Ishikawa (cell line): ENCODE measurements at regions not wholly inside any gene's neighbourhood (a gene's known extent, or its start where the extent isn't known, plus 50 kb on each side); places are given as distances from the start of the nearest gene placed in this dataset.

Experiments
- CEBPB ChIP-seq: IDR thresholded peaks from 2 replicates; pipeline ENCODE4 v1.6.1; 2012
- CREB1 ChIP-seq: IDR thresholded peaks from 2 replicates; pipeline ENCODE4 v1.6.1; 2012; ENCODE audit warnings: low read depth
- EGR1 ChIP-seq: IDR thresholded peaks from 2 replicates; pipeline ENCODE4 v1.6.1; 2012
- EP300 ChIP-seq: IDR thresholded peaks from 2 replicates; pipeline ENCODE4 v1.6.1; 2012; ENCODE audit warnings: borderline replicate concordance
- FOXM1 ChIP-seq: IDR thresholded peaks from 2 replicates; pipeline ENCODE4 v1.6.1; 2012; ENCODE audit warnings: low read depth, borderline replicate concordance
- NFIC ChIP-seq: IDR thresholded peaks from 2 replicates; pipeline ENCODE4 v1.6.1; 2012
- RAD21 ChIP-seq: IDR thresholded peaks from 2 replicates; pipeline ENCODE4 v1.6.1; 2012; ENCODE audit warnings: low read depth
- TAF1 ChIP-seq: IDR thresholded peaks from 2 replicates; pipeline ENCODE4 v1.6.1; 2012; ENCODE audit warnings: low read depth, mild to moderate bottlenecking
- TCF12 ChIP-seq: IDR thresholded peaks from 2 replicates; pipeline ENCODE4 v1.6.1; 2012; ENCODE audit warnings: low read depth
- TEAD4 ChIP-seq: IDR thresholded peaks from 2 replicates; pipeline ENCODE4 v1.6.1; 2012
- YY1 ChIP-seq: IDR thresholded peaks from 2 replicates; pipeline ENCODE4 v1.6.1; 2012; ENCODE audit warnings: low read depth
- ZBTB7A ChIP-seq: IDR thresholded peaks from 2 replicates; pipeline ENCODE4 v1.6.1; 2012; ENCODE audit warnings: low read depth
- TF ChIP-seq, protein P1 (sequence below): IDR thresholded peaks from 2 replicates; pipeline ENCODE4 v1.6.1; 2012
- TF ChIP-seq, protein P2 (sequence below): IDR thresholded peaks from 2 replicates; pipeline ENCODE4 v1.6.1; 2012
- TF ChIP-seq, protein P3 (sequence below): IDR thresholded peaks from 2 replicates; pipeline ENCODE4 v1.6.1; 2012; ENCODE audit warnings: low read depth, mild to moderate bottlenecking

DNA sequence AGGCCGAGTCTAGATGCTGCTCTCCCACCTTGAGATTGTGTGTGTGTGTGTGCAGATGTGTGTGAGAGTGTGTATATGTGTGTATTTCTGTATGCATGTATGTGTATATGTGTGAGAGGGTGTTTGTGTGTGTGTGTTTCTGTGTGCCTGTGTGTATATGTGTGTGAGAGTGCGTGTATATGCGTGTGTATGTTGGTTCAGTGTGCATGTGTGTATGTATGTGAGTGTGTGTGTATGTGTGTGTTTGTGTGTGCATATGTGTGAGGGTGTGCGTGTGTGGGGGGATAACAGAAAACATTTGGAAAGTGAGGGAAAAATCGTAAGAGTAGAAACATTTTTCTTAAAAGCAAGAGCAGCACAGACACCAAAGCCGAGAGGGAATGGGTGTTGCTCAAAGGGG, 309.1 kb downstream of the NDUFA10 start:
- TF ChIP-seq TEAD4 (no peak), NFIC (no peak), EGR1 (no peak), CEBPB (no peak), FOXM1 (no peak), EP300 (no peak), TAF1 (no peak), ZBTB7A (no peak), RAD21 (no peak), CREB1 (no peak), YY1 (no peak), TCF12 (no peak)
- TF ChIP-seq, protein P1, sequence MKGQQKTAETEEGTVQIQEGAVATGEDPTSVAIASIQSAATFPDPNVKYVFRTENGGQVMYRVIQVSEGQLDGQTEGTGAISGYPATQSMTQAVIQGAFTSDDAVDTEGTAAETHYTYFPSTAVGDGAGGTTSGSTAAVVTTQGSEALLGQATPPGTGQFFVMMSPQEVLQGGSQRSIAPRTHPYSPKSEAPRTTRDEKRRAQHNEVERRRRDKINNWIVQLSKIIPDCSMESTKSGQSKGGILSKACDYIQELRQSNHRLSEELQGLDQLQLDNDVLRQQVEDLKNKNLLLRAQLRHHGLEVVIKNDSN: no peak
- TF ChIP-seq, protein P2, sequence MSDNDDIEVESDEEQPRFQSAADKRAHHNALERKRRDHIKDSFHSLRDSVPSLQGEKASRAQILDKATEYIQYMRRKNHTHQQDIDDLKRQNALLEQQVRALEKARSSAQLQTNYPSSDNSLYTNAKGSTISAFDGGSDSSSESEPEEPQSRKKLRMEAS: no peak
- TF ChIP-seq, protein P3, sequence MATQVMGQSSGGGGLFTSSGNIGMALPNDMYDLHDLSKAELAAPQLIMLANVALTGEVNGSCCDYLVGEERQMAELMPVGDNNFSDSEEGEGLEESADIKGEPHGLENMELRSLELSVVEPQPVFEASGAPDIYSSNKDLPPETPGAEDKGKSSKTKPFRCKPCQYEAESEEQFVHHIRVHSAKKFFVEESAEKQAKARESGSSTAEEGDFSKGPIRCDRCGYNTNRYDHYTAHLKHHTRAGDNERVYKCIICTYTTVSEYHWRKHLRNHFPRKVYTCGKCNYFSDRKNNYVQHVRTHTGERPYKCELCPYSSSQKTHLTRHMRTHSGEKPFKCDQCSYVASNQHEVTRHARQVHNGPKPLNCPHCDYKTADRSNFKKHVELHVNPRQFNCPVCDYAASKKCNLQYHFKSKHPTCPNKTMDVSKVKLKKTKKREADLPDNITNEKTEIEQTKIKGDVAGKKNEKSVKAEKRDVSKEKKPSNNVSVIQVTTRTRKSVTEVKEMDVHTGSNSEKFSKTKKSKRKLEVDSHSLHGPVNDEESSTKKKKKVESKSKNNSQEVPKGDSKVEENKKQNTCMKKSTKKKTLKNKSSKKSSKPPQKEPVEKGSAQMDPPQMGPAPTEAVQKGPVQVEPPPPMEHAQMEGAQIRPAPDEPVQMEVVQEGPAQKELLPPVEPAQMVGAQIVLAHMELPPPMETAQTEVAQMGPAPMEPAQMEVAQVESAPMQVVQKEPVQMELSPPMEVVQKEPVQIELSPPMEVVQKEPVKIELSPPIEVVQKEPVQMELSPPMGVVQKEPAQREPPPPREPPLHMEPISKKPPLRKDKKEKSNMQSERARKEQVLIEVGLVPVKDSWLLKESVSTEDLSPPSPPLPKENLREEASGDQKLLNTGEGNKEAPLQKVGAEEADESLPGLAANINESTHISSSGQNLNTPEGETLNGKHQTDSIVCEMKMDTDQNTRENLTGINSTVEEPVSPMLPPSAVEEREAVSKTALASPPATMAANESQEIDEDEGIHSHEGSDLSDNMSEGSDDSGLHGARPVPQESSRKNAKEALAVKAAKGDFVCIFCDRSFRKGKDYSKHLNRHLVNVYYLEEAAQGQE: no peak

DNA sequence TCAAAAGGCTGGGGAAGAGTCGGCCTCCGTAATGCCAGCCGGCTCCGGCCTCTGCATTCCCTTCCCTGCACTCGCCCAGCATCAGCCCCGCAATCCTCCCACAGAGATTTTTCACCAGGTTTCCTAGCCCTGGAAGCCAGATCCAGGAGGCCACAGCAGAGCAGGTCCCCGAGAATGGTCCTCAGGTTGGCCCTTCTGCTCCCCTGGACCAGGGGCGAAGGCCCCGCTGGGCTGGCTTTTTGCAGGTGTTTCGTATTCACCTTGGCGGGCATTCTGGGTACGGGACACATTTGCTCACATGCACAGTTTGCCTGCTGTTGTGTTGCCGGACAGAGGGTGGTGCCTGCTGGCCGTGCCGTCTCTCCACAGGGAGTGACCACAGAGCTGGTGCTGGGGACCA, 309.5 kb downstream of the NDUFA10 start:
- TF ChIP-seq RAD21 (no peak), CEBPB (no peak)
- TF ChIP-seq, protein P2: no peak

DNA sequence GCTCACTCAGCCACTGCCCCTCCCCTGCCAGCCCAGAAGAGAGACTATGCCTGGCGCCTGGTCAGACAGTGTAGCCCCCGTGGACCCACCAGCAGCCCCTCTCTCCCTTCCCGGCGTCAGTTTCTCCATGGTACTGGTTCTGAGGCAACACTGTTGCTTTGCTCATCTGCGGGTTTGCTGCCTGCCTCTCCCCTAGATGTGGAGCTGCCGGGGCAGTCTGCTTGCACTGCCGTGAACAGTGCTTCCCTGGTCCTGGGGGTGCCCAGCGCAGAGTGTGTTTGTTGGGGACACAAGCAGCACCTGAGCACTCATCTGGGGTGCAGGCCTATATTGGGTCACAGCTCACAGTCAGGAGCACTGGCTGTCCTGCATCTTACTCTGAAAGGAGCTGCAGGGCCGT, 309.9 kb downstream of the NDUFA10 start:
- TF ChIP-seq TAF1 (no peak), NFIC (no peak), YY1 (no peak), CEBPB (no peak), EP300 (no peak), TEAD4 (no peak), EGR1 (no peak), CREB1 (no peak), ZBTB7A (no peak), RAD21 (no peak), FOXM1 (no peak), TCF12 (no peak)
- TF ChIP-seq, protein P2: no peak
- TF ChIP-seq, protein P1: no peak
- TF ChIP-seq, protein P3: no peak

DNA sequence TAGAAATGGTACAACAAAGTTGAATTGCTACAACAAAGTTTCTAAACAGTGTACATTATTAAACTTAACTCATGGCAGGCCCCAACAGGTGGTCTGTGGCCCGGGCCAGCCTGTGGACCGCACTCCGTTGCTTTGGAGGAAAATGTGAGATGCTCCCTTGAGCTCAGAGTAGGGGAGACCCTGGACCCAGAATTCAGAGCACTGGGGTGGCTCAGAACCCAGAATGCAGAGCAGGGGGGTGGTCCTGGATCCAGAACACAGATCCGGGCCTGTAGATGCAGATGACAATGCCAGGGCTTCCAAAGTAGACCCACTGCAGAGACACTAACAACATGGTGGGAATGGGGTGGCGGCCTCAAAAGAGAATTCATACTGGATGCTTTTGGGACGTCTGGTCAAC, 311.0 kb downstream of the NDUFA10 start:
- TF ChIP-seq TCF12 (no peak), TEAD4 (no peak)
- TF ChIP-seq, protein P2: no peak

DNA sequence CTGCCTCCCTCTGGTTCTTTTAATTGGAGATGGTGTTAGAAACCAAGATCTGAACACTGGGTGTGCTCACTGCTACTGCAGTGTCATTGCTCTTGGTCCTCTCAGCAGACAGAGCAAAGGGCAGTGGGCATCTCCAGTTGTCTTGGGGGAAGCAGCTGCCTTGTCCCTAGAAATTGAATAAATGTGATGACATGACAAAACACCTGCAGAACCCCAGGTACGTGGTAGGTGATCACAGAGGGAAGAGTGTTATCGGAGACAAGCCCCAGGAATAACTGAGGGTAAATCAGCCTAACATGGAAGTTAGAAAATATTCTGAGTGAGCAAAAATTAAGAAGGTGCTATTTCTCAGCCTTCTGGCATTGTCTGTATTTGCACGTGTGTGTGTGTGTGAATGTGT, 311.9 kb upstream of the HDAC4 start:
- TF ChIP-seq ZBTB7A (no peak), TEAD4 (no peak), EP300 (no peak), YY1 (no peak), EGR1 (no peak), TCF12 (no peak), FOXM1 (no peak), TAF1 (no peak), RAD21 (no peak)
- TF ChIP-seq, protein P2: no peak
- TF ChIP-seq, protein P3: no peak
